GM06990 (cell line): ENCODE measurements at regions not wholly inside any gene's neighbourhood (a gene's known extent, or its start where the extent isn't known, plus 50 kb on each side); places are given as distances from the start of the nearest gene placed in this dataset.
"Not testable (repeated sequence)": the region's sequence is repeated elsewhere in the genome, so short reads cannot be mapped to it uniquely, and the experiment has no call there.

Experiments
- DNase-seq: peaks from one replicate; pipeline ENCODE4 v3.0.0-alpha.2; 2011; ENCODE audit not compliant: insufficient read length; ENCODE audit errors: extremely low read depth
- H3K27me3 ChIP-seq: replicated peaks from 2 replicates; pipeline ENCODE4 v1.6.0; 2011; ENCODE audit warnings: low read length; ENCODE audit not compliant: control insufficient read depth, insufficient read depth
- H3K36me3 ChIP-seq: 2 replicates; pipeline ENCODE4 v1.5.1; 2011; ENCODE audit warnings: low read length; ENCODE audit not compliant: control insufficient read depth, insufficient read depth
- H3K4me3 ChIP-seq: replicated peaks from 2 replicates; pipeline ENCODE4 v1.5.1; 2011; ENCODE audit warnings: low read depth, mild to moderate bottlenecking, control low read depth, low read length
- CTCF ChIP-seq: IDR thresholded peaks from 2 replicates; pipeline ENCODE4 v1.5.1; 2011; ENCODE audit warnings: low read length, control low read depth, mild to moderate bottlenecking, inconsistent platforms; ENCODE audit not compliant: insufficient read depth, poor library complexity, severe bottlenecking

DNA sequence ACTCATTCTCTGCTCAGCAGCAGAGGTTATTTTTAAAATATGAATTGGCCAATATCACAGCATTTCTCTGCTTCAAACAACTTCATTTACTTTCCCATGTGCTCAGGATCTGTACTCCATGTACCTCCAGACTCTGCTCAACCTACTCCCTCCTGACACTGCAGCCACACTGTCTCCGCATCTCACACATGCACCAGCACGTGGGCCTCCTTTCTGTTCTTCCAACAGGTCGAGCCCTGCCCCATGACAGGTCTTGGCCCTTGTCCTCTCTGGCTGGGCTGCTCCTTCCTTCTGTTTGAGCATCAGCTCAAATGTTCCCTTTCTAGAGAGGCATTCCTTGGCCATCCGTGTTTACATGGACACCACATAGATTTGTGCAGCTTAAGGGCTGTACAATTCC is 195.7 kb downstream of the EBLN2 start:
- Histone ChIP-seq H3K4me3 (no peak overlapping the region), H3K36me3 (no peaks in the 10 kb centered on the region), H3K27me3 (no peaks in the 10 kb centered on the region)
- no peak for DNase-seq
- no peak for TF ChIP-seq CTCF

DNA sequence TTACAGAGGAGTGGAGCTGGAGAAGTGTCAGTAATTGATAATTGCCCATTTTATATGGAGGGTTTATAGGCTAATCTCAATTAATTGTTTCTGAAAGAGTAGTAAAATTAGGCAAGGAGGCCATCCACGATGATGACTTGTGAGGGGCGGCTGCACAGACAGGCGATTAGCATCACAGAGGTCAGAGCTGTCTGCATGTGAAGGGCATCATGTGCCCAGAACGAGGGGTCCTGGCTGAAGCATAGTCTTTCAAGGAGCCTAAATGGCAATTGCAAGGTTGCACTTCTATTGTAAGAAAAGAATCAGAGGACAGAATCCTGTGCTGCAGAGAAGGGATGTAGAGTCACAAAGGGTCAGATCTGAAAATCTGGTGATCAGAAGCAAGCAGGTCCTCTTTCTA is 196.6 kb downstream of the EBLN2 start:
- DNase-seq: no peak
- Histone ChIP-seq H3K4me3 (no peak overlapping the region), H3K36me3 (no peaks in the 10 kb centered on the region), H3K27me3 (no peaks in the 10 kb centered on the region)
- TF ChIP-seq CTCF: no peak

GRCh38 chr3:73259291-73259690 is 197.8 kb downstream of the EBLN2 start:
- DNase-seq: no peak
- TF ChIP-seq CTCF: no peak
- H3K36me3 ChIP-seq: no peaks in the 10 kb centered on the region
- no peaks in the 10 kb centered on the region for H3K27me3 ChIP-seq
- no peak overlapping the region for H3K4me3 ChIP-seq

DNA sequence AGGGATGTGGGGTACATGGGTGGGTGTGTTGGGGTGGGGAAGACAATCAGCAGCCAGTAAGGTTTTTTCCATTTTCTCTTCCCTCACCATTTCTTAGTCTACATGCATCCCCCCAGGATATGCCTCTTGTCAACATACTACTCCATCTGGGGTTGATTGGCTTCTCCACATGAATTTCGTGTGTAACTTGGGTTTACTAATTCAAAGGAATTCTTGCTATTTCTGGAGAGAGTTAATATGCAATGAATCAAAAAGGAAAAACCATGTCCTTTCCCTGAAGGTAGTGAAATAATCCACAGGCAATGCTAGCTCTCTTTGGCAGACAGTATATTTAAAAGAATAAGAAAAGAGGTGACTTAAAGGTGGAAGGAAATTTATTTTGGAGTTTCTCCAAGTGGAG is 198.4 kb downstream of the EBLN2 start:
- H3K36me3 ChIP-seq: no peaks in the 10 kb centered on the region
- no peak for DNase-seq
- no peak for TF ChIP-seq CTCF
- no peaks in the 10 kb centered on the region for H3K27me3 ChIP-seq
- no peak overlapping the region for H3K4me3 ChIP-seq

GRCh38 chr3:73266558-73266957 is 205.1 kb downstream of the EBLN2 start:
- H3K4me3 ChIP-seq, H3K36me3 ChIP-seq, H3K27me3 ChIP-seq, DNase-seq: not testable (repeated sequence)

GRCh38 chr3:73269126-73269525 is 207.7 kb downstream of the EBLN2 start:
- not testable (repeated sequence) for H3K27me3 ChIP-seq, DNase-seq, H3K4me3 ChIP-seq, H3K36me3 ChIP-seq

GRCh38 chr3:73270839-73271483 is 209.5 kb downstream of the EBLN2 start:
- Histone ChIP-seq H3K27me3 (no peaks in the 10 kb centered on the region), H3K36me3 (no peaks in the 10 kb centered on the region), H3K4me3 (no peak overlapping the region)
- DNase-seq: no peak
- TF ChIP-seq CTCF: no peak
